DLD1 (cell line): ENCODE measurements at regions not wholly inside any gene's neighbourhood (a gene's known extent, or its start where the extent isn't known, plus 50 kb on each side); places are given as distances from the start of the nearest gene placed in this dataset.

ENCODE experiments used
- in situ Hi-C: cut with HindIII; loops from 2 replicates; pipeline ENCODE4 v1.10.0; 2017; ENCODE audit warnings: low sequenced_read_pairs

- in situ Hi-C loops: no loop called here
These were observed 187.2 kb downstream of the CENPW start for GRCh38 chr6:126526996-126527606.

GRCh38 chr6:126529637-126530362, 189.9 kb downstream of the CENPW start:
- in situ Hi-C loops: no loop called here

DNA sequence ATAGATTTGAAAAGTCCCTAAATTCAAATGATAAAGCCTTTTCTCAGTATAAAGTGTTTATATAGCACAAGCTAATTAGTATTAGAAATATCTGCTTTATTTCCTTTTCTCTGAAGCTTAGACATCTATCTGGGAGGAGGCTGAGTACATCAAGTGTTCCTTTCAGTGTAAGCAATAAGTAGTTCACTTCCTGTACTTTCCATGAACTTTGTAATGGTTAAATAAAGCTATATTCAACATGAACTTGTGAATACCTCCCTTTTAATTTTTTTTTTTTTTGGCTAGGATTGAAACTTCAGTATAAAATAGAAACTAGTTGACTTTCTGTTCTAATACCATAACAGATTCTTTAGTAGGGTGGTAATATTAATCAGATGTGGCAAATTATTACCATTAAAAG, 190.9 kb downstream of the CENPW start:
- in situ Hi-C loops: no loop called here

DNA sequence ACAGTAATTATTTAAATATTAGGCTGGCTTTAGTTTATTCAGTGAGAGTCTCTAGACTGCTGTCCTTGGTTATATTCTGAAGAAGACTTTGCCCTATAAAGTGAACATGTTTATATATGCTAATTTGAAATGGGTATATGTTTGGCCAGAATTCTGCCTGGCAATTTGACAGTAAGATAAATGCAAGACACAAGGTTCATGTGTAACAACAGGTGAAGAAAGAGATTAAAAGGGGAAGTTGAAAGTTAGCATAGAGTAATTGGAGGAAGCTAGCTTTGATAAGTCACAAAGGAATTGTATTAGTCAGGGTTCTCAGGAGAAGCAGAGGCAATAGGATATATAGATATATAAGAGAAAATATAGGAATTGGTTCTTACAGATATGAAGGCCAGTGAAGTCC, 191.4 kb downstream of the CENPW start:
- in situ Hi-C loops: no loop called here

GRCh38 chr6:126531840-126532239, 191.9 kb downstream of the CENPW start:
- in situ Hi-C loops: no loop called here

GRCh38 chr6:126534401-126534800, 194.5 kb downstream of the CENPW start:
- in situ Hi-C loops: no loop called here

DNA sequence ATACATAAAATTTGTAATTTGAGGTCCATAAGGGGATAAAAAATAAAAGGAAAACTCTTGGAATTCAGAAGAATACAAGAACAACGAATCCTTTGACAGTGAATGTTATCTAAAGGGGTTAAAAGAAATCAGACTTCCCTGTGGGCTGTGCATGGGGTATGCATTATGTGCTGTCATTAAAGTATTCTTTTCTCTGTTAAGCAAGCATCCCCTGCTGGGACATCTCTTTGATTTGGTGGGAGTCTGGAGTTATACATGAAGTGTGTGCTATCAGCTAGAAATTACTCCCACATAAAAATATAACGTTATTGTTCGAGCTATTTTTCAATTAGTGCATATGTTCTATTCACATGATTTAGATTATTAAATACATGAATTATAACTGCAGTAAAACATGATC, 195.2 kb downstream of the CENPW start:
- in situ Hi-C loops: no loop called here

DNA sequence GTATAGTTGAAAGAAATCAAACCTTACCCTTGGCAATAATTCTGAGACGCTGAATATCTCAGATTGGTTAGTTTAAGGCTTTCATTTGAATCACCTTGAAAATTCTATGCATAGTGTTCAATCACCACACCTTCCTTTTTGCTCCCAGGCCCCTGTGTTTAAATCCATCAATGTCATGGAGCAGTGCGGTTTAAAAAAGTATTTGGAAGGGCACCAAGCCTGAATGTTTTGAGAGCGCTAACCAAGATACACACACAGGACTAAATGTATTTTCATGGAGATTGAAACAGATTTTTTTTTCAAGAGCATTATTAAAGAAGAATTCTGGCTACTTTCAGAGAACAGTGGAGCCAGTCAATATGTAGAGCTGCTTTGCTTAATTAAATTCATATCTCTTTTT, 195.7 kb downstream of the CENPW start:
- in situ Hi-C loops: no loop called here

DNA sequence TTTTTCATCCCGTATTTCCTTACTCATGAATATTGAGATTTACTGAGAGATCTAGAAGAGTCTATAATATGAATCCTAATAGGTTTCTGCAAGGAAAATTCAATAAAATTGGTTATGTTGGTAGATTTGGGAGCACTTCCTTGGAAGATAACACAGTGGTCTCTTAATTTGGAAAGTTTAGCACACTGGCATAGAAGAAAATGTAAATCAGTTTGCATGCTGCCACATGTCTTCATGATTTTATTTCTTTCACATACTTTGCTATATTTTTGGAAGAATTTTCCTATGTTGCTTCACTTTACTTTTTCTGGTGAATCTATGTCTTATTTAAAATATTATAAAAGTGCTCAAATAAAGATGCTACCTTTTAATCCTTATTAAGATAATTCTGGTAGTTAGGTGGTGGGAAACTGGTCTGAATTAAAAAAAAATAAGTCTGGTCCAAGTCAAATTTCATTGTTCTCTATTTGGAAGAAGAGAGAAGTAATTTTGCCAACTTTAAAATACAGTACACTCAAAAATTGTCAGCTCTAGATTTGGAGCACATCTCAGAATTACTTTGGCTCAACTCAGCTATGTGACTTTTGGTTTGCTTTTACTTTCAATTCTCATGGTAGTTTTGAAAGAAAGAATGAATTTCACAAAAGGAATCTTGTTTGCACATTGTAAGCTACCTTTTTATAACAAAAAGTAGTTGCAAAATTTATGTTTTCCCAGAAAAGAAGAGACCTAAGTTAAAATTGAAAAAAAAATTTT, 197.3 kb downstream of the CENPW start:
- in situ Hi-C loops: no loop called here

DNA sequence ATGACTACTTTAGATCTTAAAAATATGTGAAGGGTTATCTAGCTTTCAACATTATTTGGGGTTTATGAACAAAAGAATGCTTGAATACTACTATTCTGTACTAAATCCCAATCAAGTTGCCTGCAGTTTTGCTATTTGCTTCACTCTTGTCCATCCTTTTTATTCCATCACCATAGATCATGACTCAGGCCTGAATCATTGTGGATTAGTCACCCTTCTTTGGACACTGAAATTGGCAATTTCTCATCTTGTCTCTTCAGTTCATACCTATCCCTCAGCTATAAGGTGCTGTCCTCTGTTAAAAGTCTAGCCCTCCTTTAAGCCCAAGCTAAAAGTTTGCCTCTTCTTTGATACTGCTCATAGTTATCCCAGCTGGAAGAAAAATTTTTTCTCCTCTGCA, 199.1 kb downstream of the CENPW start:
- in situ Hi-C loops: no loop called here

DNA sequence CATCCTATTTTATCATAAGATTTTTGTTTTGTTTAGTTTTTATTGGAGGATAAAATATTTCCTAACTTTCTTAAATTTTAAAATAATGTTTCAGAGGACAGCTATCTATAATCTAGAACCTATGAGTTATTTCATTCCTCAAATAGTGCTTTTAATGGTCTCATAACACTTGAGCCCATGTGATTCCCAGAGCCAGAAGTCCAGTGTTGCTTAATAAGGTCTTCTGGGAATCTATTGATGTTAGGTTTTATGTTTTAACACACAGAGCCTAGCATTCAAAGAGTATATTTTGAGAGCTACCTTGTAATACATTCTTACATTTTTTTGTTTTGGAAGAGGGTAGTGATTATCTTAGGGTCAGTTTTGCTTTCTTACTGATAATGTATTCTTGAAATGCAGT, 200.2 kb downstream of the CENPW start:
- in situ Hi-C loops: no loop called here

DNA sequence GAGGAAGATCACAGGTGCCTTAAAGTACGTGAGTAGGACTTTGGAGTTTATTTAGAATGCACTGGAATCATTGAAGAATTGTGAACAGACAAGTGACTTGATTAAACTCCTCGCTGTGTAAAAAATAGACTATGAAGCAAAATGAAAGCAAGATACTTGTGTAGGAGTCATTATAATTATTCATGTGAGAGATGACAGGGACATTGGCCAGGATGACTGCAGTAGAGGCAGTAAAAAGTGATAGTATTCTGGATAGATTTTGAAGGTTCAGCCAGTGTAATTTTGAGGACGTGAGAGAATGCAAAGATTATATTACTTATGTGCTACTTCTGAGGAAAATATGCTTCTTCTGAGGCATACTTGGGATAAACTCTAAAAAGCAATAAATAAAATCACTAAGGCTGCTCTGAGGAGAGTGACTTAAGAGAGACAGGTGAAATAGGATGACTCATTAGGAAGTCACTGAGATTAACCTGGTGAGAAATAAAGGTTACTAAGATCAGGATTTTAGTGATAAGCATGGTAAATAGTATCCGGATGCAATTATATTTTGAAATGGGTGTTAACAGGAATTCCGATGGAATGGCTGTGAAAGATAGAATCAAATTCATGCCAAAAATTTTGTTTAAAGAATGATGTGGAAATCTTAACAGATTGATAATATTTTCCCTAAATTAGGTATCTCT, 202.0 kb downstream of the CENPW start:
- in situ Hi-C loops: no loop called here

GRCh38 chr6:126546541-126547120, 206.7 kb downstream of the CENPW start:
- in situ Hi-C loops: no loop called here

GRCh38 chr6:126548300-126548699, 208.4 kb downstream of the CENPW start:
- in situ Hi-C loops: no loop called here

DNA sequence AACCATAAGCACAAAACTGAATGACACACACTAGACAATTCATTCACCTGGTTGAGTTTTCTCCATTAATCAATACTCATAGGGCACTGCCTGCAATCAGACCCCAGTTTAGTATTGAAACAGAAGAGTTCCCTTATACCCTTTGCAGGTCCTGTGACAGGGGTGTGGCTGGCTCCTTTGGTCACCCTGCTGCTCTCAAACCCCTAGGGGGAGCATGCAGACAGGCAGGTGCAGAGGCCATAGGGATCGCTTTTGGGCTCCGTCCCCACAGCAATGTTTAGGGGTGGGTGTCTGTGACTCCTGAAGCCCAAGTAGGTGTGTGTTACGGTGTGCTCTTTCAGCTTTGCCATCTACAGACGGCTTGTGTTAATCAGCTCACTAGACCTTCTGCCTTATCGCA, 210.4 kb downstream of the CENPW start:
- in situ Hi-C loops: no loop called here

- in situ Hi-C loops: no loop called here
These were observed 211.9 kb downstream of the CENPW start for GRCh38 chr6:126551832-126552231.

- in situ Hi-C loops: no loop called here
These were observed 213.9 kb downstream of the CENPW start for GRCh38 chr6:126553854-126554253.

DNA sequence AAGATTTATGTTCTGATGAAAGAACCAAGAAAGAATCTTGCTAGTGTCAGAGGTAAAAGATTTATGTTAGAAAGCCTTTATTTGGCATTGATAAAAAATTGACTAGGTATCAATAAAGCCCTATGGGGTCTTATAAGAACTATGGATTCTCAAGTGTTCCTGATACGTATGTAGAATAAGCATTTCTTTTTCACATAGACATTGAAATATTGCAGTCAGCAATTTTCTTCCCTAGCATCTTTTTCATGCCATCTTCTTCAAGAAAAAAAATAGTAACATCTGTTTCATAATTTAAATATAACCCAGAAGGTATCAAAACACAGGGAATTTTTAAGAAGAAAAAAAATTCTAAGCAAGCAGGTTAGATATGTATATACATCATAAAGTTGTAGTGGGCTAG, 230.6 kb downstream of the CENPW start:
- in situ Hi-C loops: no loop called here

DNA sequence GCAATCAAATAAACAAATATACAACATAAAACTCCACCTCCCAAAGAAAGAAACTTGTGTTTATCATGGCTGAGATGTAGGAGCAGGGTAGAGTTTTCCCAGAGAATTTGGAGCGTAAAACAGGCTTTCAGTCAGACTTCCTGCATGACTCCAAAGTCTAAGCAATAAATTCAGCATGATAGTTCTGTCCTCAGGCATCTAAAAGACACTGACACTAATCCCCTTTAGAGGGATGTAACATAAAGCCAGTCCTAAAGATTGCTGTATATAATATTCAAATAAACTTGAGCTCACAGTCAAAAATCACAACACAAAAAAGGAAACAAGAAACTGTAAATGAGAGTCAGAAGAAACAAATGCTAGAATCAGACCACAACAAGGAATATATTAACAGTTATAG, 234.4 kb downstream of the CENPW start:
- in situ Hi-C loops: no loop called here

DNA sequence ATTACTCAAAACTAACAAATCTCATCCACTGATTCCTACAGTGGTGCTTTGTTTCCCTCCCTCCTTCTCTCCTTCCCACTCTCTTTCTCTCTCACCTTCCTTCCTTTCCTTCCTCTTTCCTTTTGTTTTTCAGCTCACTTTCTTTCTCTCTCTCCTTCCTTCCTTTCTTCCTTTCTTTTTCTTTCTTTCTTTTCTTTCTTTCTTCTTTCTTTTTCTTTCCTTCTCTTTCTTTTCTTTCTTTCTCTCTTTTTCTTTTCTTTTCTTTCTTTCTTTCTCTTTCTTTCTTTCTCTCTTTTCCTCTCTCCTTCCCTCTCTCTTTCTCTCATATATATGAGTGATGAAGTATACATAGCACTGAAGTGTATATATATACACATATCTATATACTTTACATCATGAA, 241.4 kb downstream of the CENPW start:
- in situ Hi-C loops: no loop called here

DNA sequence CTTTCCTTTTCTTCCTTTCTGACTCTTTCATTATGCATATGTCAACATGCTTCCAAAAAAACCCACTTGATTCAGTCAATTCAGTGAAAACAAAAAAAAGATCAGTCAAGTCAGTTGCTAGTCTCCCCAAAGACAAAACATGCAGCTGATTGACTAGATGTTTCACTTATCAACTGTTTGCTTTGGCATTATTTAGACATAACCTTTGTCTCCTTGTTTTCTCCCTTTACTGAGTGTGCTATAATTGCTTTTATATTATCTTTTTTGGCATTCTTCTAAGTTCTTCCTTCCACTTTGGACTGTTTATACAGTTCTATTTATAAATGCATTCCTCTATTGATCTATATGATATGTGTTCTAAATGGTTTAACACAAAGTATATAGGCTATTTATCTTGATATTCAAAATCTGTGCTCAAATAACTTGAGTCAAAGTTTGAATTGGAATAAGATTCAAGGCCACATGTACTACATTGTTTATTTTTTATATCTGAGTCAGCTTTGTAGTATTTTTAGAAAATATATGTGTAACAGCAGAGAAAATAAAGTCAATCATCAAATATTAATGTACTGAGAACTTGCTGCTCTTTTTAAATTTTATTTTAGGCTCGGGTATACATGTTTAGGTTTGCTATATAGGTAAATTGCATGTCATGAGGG, 260.5 kb downstream of the CENPW start:
- in situ Hi-C loops: no loop called here
